Effector CD8-positive, alpha-beta T cell (primary cell): ENCODE measurements at regions not wholly inside any gene's neighbourhood (a gene's known extent, or its start where the extent isn't known, plus 50 kb on each side); places are given as distances from the start of the nearest gene placed in this dataset.

Experiments
- DNase-seq: peaks from one replicate; lab custom pipeline; 2025; lab: John Stamatoyannopoulos, UW

GRCh38 chr9:20001058-20001457, 212.2 kb upstream of the SLC24A2 start:
- DNase-seq, result no peak

GRCh38 chr9:19999491-20000057, 210.7 kb upstream of the SLC24A2 start:
- DNase-seq, result no peak

GRCh38 chr9:19998823-19999455, 210.1 kb upstream of the SLC24A2 start:
- no peak for DNase-seq

- DNase-seq, result no peak
These were observed 209.3 kb upstream of the SLC24A2 start for GRCh38 chr9:19998153-19998552.

- DNase-seq, result no peak
These were observed 206.8 kb upstream of the SLC24A2 start for GRCh38 chr9:19995619-19996018.

GRCh38 chr9:19994296-19994695, 205.5 kb upstream of the SLC24A2 start:
- no peak for DNase-seq

- DNase-seq, result no peak
These were observed 203.7 kb upstream of the SLC24A2 start for GRCh38 chr9:19992556-19992955.

GRCh38 chr9:19989213-19989612, 200.4 kb upstream of the SLC24A2 start:
- no peak for DNase-seq

- no peak for DNase-seq
These were observed 199.4 kb upstream of the SLC24A2 start for GRCh38 chr9:19988281-19988680.

GRCh38 chr9:19985081-19985480, 196.2 kb upstream of the SLC24A2 start:
- no peak for DNase-seq

GRCh38 chr9:19976226-19976625, 187.4 kb upstream of the SLC24A2 start:
- no peak for DNase-seq

- no peak for DNase-seq
These were observed 186.7 kb upstream of the SLC24A2 start for GRCh38 chr9:19975499-19975898.

- DNase-seq, result no peak
These were observed 180.9 kb upstream of the SLC24A2 start for GRCh38 chr9:19969721-19970120.

- no peak for DNase-seq
These were observed 179.1 kb upstream of the SLC24A2 start for GRCh38 chr9:19967888-19968459.

- no peak for DNase-seq
These were observed 178.5 kb upstream of the SLC24A2 start for GRCh38 chr9:19967216-19967887.

- DNase-seq, result no peak
These were observed 176.5 kb upstream of the SLC24A2 start for GRCh38 chr9:19965336-19965735.

GRCh38 chr9:19947996-19948395, 159.2 kb upstream of the SLC24A2 start:
- no peak for DNase-seq

- no peak for DNase-seq
These were observed 157.7 kb upstream of the SLC24A2 start for GRCh38 chr9:19946441-19947109.

- no peak for DNase-seq
These were observed 153.0 kb upstream of the SLC24A2 start for GRCh38 chr9:19941874-19942273.

- no peak for DNase-seq
These were observed 152.1 kb upstream of the SLC24A2 start for GRCh38 chr9:19940811-19941535.

- DNase-seq, result no peak
These were observed 151.0 kb upstream of the SLC24A2 start for GRCh38 chr9:19939734-19940278.
